Body of pancreas (tissue), 4 donors: ENCODE measurements at regions not wholly inside any gene's neighbourhood (a gene's known extent, or its start where the extent isn't known, plus 50 kb on each side); places are given as distances from the start of the nearest gene placed in this dataset. TPM values are rescaled to one million over a fixed set of nuclear protein-coding genes. Genes with fewer than 3 reads are reported as not detected.

Source experiments
- ATAC-seq: fragments of 150-250 bp; one replicate; pipeline ENCODE4 v1.9.1; 2016
- DNase-seq, 4 donors: peaks; one replicate each; pipeline ENCODE4 v3.0.0-alpha.2; 2019
- H3K27ac ChIP-seq, 4 donors: fragments of 200-600 bp; sonication (generic); 1 replicate in 3 of 4; 2 replicates in 1 of 4; pipeline versions ENCODE4 v1.5.1 to v1.6.1; 2016 to 2019; ENCODE audit warnings: mild to moderate bottlenecking in 1 of 4, mixed read lengths in 1 of 4, moderate library complexity in 1 of 4
- H3K27me3 ChIP-seq, 2 donors: fragments of 200-600 bp; sonication (generic); one replicate each; pipeline ENCODE4 v1.6.0; 2016; ENCODE audit warnings: mild to moderate bottlenecking in 1 of 2
- H3K36me3 ChIP-seq, 2 donors: fragments of 200-600 bp; sonication (generic); replicated peaks in 1 of 2; 2 replicates each; pipeline ENCODE4 v1.5.1; 2016; ENCODE audit warnings: low read depth in 2 of 2; ENCODE audit not compliant: insufficient read depth in 1 of 2
- H3K4me1 ChIP-seq: fragments of 200-600 bp; sonication (generic); one replicate; pipeline ENCODE4 v1.6.0; 2016
- H3K4me3 ChIP-seq, 2 donors: fragments of 200-600 bp; sonication (generic); 1 replicate in 1 of 2; 2 replicates in 1 of 2; pipeline ENCODE4 v1.5.1; 2016 to 2019
- H3K9me3 ChIP-seq, 3 donors: fragments of 200-600 bp; sonication (generic); 1 replicate in 2 of 3; 2 replicates in 1 of 3; pipeline ENCODE4 v1.5.1; 2016
- POLR2A ChIP-seq, 3 donors: fragments of 450-650 bp; IDR thresholded peaks; one replicate each; pipeline ENCODE4 v1.6.1; 2016; ENCODE audit warnings: antibody characterized with exemption in 3 of 3, mild to moderate bottlenecking in 2 of 3
- whole genome bisulfite sequencing, 2 donors: methylation state at CpG; one replicate each; pipeline ENCODE4 v1.1.5; 2017; 5-methylcytosine and 5-hydroxymethylcytosine counted together
- intact Hi-C: fragments of 100-400 bp; cut with DNase I; formaldehyde crosslinking; loops from one replicate; pipeline ENCODE4 v1.15.1; 2023
- small RNA-seq: library from RNA; depleted of rRNA; stranded (forward); fragments of <200 nt; gene quantifications from one replicate; pipeline ENCODE3, GENCODE V24; 2016
- TF ChIP-seq, protein P1 (sequence below), 7 experiments: fragments of 450-650 bp in 4 of 7; fragments of 200-600 bp in 3 of 7; sonication (generic) in 3 of 7; IDR thresholded peaks; one replicate each; pipeline ENCODE4 v1.5.1; 2016 to 2019; ENCODE audit warnings: antibody characterized with exemption in 7 of 7

DNA sequence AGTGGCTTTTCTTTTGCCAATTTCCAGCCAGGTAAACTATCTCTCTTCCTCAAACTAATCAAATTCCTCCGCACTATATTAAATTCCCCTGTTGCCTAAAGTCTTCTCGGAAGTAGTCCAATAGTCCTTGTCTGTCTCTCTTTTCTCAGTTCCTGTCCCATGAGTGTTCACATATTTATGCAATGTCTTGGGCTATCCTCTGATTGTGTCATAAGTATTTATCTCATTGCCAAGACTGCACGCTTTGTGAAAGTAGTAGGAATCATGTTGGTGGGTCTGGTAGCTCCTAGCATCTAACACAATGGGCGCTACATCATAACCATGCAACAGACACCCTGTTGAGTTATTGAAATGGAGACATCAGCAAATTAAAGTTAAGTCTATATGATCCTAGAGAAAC, 59.9 kb upstream of the POU3F3 start:
- Histone ChIP-seq H3K27ac (no peak overlapping the region), H3K27me3 (no peaks in the 10 kb centered on the region), H3K4me3 (no peak overlapping the region), H3K36me3 (no peaks in the 10 kb centered on the region), H3K4me1 (no peaks in the 10 kb centered on the region), H3K9me3 (no peaks in the 10 kb centered on the region)
- ATAC-seq (no peak), DNase-seq (no peak)
- TF ChIP-seq, protein P1, sequence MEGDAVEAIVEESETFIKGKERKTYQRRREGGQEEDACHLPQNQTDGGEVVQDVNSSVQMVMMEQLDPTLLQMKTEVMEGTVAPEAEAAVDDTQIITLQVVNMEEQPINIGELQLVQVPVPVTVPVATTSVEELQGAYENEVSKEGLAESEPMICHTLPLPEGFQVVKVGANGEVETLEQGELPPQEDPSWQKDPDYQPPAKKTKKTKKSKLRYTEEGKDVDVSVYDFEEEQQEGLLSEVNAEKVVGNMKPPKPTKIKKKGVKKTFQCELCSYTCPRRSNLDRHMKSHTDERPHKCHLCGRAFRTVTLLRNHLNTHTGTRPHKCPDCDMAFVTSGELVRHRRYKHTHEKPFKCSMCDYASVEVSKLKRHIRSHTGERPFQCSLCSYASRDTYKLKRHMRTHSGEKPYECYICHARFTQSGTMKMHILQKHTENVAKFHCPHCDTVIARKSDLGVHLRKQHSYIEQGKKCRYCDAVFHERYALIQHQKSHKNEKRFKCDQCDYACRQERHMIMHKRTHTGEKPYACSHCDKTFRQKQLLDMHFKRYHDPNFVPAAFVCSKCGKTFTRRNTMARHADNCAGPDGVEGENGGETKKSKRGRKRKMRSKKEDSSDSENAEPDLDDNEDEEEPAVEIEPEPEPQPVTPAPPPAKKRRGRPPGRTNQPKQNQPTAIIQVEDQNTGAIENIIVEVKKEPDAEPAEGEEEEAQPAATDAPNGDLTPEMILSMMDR (IDR thresholded peaks at IDR 0.05) = no peak
- 73 to 79% methylated on average over 4 of the region's 4 CpGs for WGBS, 2 donors
- intact Hi-C loops = no loop called here

DNA sequence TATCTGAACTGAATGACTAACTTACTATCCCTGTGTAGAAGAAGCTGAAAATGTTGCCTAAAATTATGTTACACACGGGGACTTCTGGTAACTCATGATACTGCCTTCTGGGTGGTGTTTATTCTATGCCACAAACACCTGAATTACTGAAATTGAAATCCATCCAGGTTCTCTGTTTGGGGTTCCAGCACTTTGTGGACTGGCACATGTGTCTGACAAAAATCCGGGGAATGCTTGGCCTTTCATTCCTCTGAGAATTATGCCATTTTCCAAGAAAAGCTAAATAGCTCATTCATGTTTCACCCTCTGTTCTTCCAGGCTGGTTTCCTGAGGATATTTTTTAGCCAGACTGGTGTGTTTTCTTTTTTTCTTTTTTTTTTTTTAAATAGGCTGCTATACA, 59.5 kb upstream of the POU3F3 start:
- Histone ChIP-seq H3K27me3 (no peaks in the 10 kb centered on the region), H3K9me3 (no peaks in the 10 kb centered on the region), H3K27ac (no peak overlapping the region), H3K4me1 (no peaks in the 10 kb centered on the region), H3K36me3 (no peaks in the 10 kb centered on the region), H3K4me3 (no peak overlapping the region)
- no peak for ATAC-seq
- WGBS, 2 donors = 31 to 42% methylated on average over 2 of the region's 2 CpGs
- TF ChIP-seq, protein P1 (IDR thresholded peaks at IDR 0.05) = no peak
- no peak for TF ChIP-seq POLR2A (IDR thresholded peaks at IDR 0.05)
- intact Hi-C loops = no loop called here
- DNase-seq = no peak

Small RNA genes in the stretch of these regions (small RNA-seq; reads per million reads assigned to genes)
- gene RF00139 = not detected
- gene RF02091 = not detected
